ENCODE measurements at regions not wholly inside any gene's neighbourhood (a gene's known extent, or its start where the extent isn't known, plus 50 kb on each side); places are given as distances from the start of the nearest gene placed in this dataset.

GRCh38 chr16:52770828-52771227 lies 223.9 kb upstream of the TOX3 start (continued):
- no peak for TF ChIP-seq CBX3 (IDR thresholded peaks at IDR 0.05; ENCODE audit: borderline replicate concordance, low read depth)
- TF ChIP-seq NFXL1 (IDR thresholded peaks at IDR 0.05; ENCODE audit: borderline replicate concordance), result no peak
- no peak for TF ChIP-seq HCFC1 (IDR thresholded peaks at IDR 0.05; ENCODE audit: low read length)
- no peak for TF ChIP-seq MEF2A (IDR thresholded peaks at IDR 0.05; ENCODE audit: insufficient read depth, low read depth, low read length)
- TF ChIP-seq NR2F1 (conservative IDR thresholded peaks at IDR 0.05), result no peak
- no peak for TF ChIP-seq SREBF1 (IDR thresholded peaks at IDR 0.05; ENCODE audit: low read length)
- no peak for TF ChIP-seq STAT1 (conservative IDR thresholded peaks at IDR 0.05)
- TF ChIP-seq SUPT20H (IDR thresholded peaks at IDR 0.05; ENCODE audit: borderline replicate concordance, control insufficient read depth, low read depth, low read length), result no peak
- TF ChIP-seq ELK1 (IDR thresholded peaks at IDR 0.05; ENCODE audit: low read depth, low read length), result no peak
- TF ChIP-seq RB1 (IDR thresholded peaks at IDR 0.05; ENCODE audit: borderline replicate concordance), result no peak

- intact Hi-C loops (cut with micrococcal nuclease; ENCODE audit: unreplicated experiment), result no loop called here
- 69% methylated on average over 5 of the region's 5 CpGs for WGBS (ENCODE audit: insufficient coverage, insufficient replicate concordance, low lambda C conversion rate, missing lambda C conversion rate)
- no peak for TF ChIP-seq CBFB (IDR thresholded peaks at IDR 0.05; ENCODE audit: low read depth)
- TF ChIP-seq SUPT20H (IDR thresholded peaks at IDR 0.05; ENCODE audit: borderline replicate concordance, control insufficient read depth, low read depth, low read length), result no peak
- no peak for TF ChIP-seq RAD51 (IDR thresholded peaks at IDR 0.05)
- no peak for TF ChIP-seq CUX1 (IDR thresholded peaks at IDR 0.05; ENCODE audit: insufficient replicate concordance, low read depth, low read length)
- TF ChIP-seq CREB1 (IDR thresholded peaks at IDR 0.05; ENCODE audit: low read depth), result no peak
- TF ChIP-seq MYB (IDR thresholded peaks at IDR 0.05; ENCODE audit: borderline replicate concordance, low read depth, low read length), result no peak
- TF ChIP-seq BACH1 (IDR thresholded peaks at IDR 0.05; ENCODE audit: borderline replicate concordance), result no peak
- no peak for TF ChIP-seq ZBTB33 (IDR thresholded peaks at IDR 0.05)
- TF ChIP-seq EGR1 (IDR thresholded peaks at IDR 0.05; ENCODE audit: borderline replicate concordance in 1 of 2, low read depth in 2 of 2, low read length in 2 of 2), result no peak
These were observed 211.5 kb upstream of the TOX3 start for GRCh38 chr16:52758473-52758855.

More at GRCh38 chr16:52758473-52758855, 211.5 kb upstream of the TOX3 start:
- Histone ChIP-seq H4K20me1 (ENCODE audit: control insufficient read depth, insufficient read depth) (no peaks in the 10 kb centered on the region), H3K27ac (ENCODE audit: control insufficient read depth, insufficient read depth) (no peak overlapping the region), H3K9ac (ENCODE audit: control insufficient read depth, insufficient read depth, low read length) (no peak overlapping the region), H3K4me2 (ENCODE audit: control insufficient read depth, insufficient read depth) (no peak overlapping the region), H2AFZ (ENCODE audit: control insufficient read depth, low read depth, low read length) (no peak overlapping the region), H3K9me3 (replicated peaks; ENCODE audit: control insufficient read depth, insufficient read depth, low read length) (no peaks in the 10 kb centered on the region), H3K36me3 (ENCODE audit: control insufficient read depth in 2 of 2, insufficient read depth in 2 of 2, low read length in 1 of 2) (no peaks in the 10 kb centered on the region), H3K79me2 (ENCODE audit: control insufficient read depth, insufficient read depth, low read length) (no peaks in the 10 kb centered on the region), H3K4me1 (ENCODE audit: control insufficient read depth, insufficient read depth, low read length) (no peaks in the 10 kb centered on the region), H3K4me3 (no peak overlapping the region), H3K27me3 (replicated peaks in 1 of 2; ENCODE audit: control insufficient read depth in 2 of 2, insufficient read depth in 2 of 2, low read length in 1 of 2) (no peaks in the 10 kb centered on the region)
- ChIA-PET POLR2A (no interaction called here), RAD21 (ENCODE audit: unreplicated experiment) (no interaction called here), CTCF (interaction anchor here (0.5 to 0.9 kb wide), 2 partner anchors 16 to 31 kb away, joined by 3 read pairs; no protein-coding TSS in a partner anchor), SMC1A (ENCODE audit: uncharacterized antibody, unreplicated experiment) (no interaction called here)
- no peak for ATAC-seq
- in situ Hi-C loops (cut with MboI), result no loop called here
- DNase-seq (ENCODE audit: low read depth, low spot score), result no peak
- no TSS peak for BruUV-seq (replicated peaks)
- FAIRE-seq, result no peak

All from GM12878 (cell line).